ENCODE measurements at regions not wholly inside any gene's neighbourhood (a gene's known extent, or its start where the extent isn't known, plus 50 kb on each side); places are given as distances from the start of the nearest gene placed in this dataset.

DNA sequence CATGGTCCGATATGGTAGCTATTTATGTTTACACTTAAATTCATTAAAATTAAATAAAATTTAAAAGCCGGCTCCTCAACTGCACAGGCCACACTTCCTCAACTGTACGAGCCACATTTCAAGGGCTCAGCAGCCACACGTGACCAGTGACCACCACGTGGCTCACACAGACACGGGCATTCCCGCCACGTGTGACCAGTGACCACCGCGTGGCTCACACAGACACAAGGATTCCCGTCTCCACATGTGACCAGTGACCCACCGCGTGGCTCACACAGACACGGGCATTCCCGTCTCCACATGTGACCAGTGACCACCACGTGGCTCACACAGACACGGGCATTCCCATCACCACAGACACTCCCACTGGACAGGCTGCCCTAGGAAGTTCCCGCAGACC is 91.3 kb downstream of the PDGFA start:
- WGBS (ENCODE audit: insufficient coverage, insufficient replicate concordance, low lambda C conversion rate, missing lambda C conversion rate), result 71% methylated on average over 17 of the region's 18 CpGs
- no peaks in the 10 kb centered on the region for H3K79me2 ChIP-seq (ENCODE audit: control insufficient read depth, insufficient read depth, low read length)
- H2AFZ ChIP-seq (ENCODE audit: control insufficient read depth, low read depth, low read length), result no peak overlapping the region
- DNase-seq (ENCODE audit: low read depth, low spot score) (no peak), FAIRE-seq (no peak), ATAC-seq (no peak)
- no peaks in the 10 kb centered on the region for H3K36me3 ChIP-seq (ENCODE audit: control insufficient read depth in 2 of 2, insufficient read depth in 2 of 2, low read length in 1 of 2)
- no peaks in the 10 kb centered on the region for H3K4me1 ChIP-seq (ENCODE audit: control insufficient read depth, insufficient read depth, low read length)
- ChIA-PET RAD21 (ENCODE audit: unreplicated experiment) (no interaction called here), CTCF (no interaction called here), SMC1A (ENCODE audit: uncharacterized antibody, unreplicated experiment) (no interaction called here), POLR2A (no interaction called here)
- H3K4me3 ChIP-seq, result no peak overlapping the region
- no peak overlapping the region for H3K4me2 ChIP-seq (ENCODE audit: control insufficient read depth, insufficient read depth)
- intact Hi-C loops (cut with micrococcal nuclease; ENCODE audit: unreplicated experiment), result no loop called here
- H3K27me3 ChIP-seq (replicated peaks in 1 of 2; ENCODE audit: control insufficient read depth in 2 of 2, insufficient read depth in 2 of 2, low read length in 1 of 2), result no peaks in the 10 kb centered on the region
- no peaks in the 10 kb centered on the region for H4K20me1 ChIP-seq (ENCODE audit: control insufficient read depth, insufficient read depth)
- in situ Hi-C loops (cut with MboI), result no loop called here
- no peak overlapping the region for H3K27ac ChIP-seq (ENCODE audit: control insufficient read depth, insufficient read depth)
- no peaks in the 10 kb centered on the region; the same call in 2 of the 3 replicates for H3K9me3 ChIP-seq (replicated peaks; ENCODE audit: control insufficient read depth, insufficient read depth, low read length)
- no TSS peak for BruUV-seq (replicated peaks)
- no peak overlapping the region for H3K9ac ChIP-seq (ENCODE audit: control insufficient read depth, insufficient read depth, low read length)
- TF ChIP-seq ZNF622 (IDR thresholded peaks at IDR 0.05) (no peak), CBX3 (IDR thresholded peaks at IDR 0.05; ENCODE audit: borderline replicate concordance, low read depth) (no peak), PAX8 (IDR thresholded peaks at IDR 0.05) (no peak), NFYB (IDR thresholded peaks at IDR 0.05; ENCODE audit: insufficient read depth, low read depth, low read length) (no peak), POLR2AphosphoS5 (IDR thresholded peaks at IDR 0.05; ENCODE audit: low read length) (no peak), FOS (IDR thresholded peaks at IDR 0.05; ENCODE audit: borderline replicate concordance, extremely low read depth, insufficient read length) (no peak), SREBF2 (IDR thresholded peaks at IDR 0.05; ENCODE audit: low read length) (no peak), PAX5 (IDR thresholded peaks at IDR 0.05; ENCODE audit: borderline replicate concordance, low read depth, low read length) (no peak), MYB (IDR thresholded peaks at IDR 0.05; ENCODE audit: borderline replicate concordance, low read depth, low read length) (no peak), SUPT20H (IDR thresholded peaks at IDR 0.05; ENCODE audit: borderline replicate concordance, control insufficient read depth, low read depth, low read length) (no peak), CBX5 (IDR thresholded peaks at IDR 0.05; ENCODE audit: low read depth) (no peak), SIX5 (IDR thresholded peaks at IDR 0.05; ENCODE audit: low read depth, low read length, severe bottlenecking) (no peak)
- TF ChIP-seq, protein P1, sequence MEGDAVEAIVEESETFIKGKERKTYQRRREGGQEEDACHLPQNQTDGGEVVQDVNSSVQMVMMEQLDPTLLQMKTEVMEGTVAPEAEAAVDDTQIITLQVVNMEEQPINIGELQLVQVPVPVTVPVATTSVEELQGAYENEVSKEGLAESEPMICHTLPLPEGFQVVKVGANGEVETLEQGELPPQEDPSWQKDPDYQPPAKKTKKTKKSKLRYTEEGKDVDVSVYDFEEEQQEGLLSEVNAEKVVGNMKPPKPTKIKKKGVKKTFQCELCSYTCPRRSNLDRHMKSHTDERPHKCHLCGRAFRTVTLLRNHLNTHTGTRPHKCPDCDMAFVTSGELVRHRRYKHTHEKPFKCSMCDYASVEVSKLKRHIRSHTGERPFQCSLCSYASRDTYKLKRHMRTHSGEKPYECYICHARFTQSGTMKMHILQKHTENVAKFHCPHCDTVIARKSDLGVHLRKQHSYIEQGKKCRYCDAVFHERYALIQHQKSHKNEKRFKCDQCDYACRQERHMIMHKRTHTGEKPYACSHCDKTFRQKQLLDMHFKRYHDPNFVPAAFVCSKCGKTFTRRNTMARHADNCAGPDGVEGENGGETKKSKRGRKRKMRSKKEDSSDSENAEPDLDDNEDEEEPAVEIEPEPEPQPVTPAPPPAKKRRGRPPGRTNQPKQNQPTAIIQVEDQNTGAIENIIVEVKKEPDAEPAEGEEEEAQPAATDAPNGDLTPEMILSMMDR (IDR thresholded peaks at IDR 0.05 in 2 of 3, conservative IDR thresholded peaks at IDR 0.05 in 1 of 3; ENCODE audit: control insufficient read depth in 2 of 3, extremely low read depth in 1 of 3, insufficient read depth in 1 of 3, low read depth in 3 of 3, low read length in 3 of 3), result no peak
- TF ChIP-seq, protein P2, sequence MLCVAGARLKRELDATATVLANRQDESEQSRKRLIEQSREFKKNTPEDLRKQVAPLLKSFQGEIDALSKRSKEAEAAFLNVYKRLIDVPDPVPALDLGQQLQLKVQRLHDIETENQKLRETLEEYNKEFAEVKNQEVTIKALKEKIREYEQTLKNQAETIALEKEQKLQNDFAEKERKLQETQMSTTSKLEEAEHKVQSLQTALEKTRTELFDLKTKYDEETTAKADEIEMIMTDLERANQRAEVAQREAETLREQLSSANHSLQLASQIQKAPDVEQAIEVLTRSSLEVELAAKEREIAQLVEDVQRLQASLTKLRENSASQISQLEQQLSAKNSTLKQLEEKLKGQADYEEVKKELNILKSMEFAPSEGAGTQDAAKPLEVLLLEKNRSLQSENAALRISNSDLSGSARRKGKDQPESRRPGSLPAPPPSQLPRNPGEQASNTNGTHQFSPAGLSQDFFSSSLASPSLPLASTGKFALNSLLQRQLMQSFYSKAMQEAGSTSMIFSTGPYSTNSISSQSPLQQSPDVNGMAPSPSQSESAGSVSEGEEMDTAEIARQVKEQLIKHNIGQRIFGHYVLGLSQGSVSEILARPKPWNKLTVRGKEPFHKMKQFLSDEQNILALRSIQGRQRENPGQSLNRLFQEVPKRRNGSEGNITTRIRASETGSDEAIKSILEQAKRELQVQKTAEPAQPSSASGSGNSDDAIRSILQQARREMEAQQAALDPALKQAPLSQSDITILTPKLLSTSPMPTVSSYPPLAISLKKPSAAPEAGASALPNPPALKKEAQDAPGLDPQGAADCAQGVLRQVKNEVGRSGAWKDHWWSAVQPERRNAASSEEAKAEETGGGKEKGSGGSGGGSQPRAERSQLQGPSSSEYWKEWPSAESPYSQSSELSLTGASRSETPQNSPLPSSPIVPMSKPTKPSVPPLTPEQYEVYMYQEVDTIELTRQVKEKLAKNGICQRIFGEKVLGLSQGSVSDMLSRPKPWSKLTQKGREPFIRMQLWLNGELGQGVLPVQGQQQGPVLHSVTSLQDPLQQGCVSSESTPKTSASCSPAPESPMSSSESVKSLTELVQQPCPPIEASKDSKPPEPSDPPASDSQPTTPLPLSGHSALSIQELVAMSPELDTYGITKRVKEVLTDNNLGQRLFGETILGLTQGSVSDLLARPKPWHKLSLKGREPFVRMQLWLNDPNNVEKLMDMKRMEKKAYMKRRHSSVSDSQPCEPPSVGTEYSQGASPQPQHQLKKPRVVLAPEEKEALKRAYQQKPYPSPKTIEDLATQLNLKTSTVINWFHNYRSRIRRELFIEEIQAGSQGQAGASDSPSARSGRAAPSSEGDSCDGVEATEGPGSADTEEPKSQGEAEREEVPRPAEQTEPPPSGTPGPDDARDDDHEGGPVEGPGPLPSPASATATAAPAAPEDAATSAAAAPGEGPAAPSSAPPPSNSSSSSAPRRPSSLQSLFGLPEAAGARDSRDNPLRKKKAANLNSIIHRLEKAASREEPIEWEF (IDR thresholded peaks at IDR 0.05; ENCODE audit: insufficient replicate concordance, low read depth, low read length), result no peak
- TF ChIP-seq, protein P3, sequence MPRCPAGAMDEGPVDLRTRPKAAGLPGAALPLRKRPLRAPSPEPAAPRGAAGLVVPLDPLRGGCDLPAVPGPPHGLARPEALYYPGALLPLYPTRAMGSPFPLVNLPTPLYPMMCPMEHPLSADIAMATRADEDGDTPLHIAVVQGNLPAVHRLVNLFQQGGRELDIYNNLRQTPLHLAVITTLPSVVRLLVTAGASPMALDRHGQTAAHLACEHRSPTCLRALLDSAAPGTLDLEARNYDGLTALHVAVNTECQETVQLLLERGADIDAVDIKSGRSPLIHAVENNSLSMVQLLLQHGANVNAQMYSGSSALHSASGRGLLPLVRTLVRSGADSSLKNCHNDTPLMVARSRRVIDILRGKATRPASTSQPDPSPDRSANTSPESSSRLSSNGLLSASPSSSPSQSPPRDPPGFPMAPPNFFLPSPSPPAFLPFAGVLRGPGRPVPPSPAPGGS (IDR thresholded peaks at IDR 0.05; ENCODE audit: borderline replicate concordance, insufficient read depth, low read depth, low read length, poor library complexity, severe bottlenecking), result no peak
- TF ChIP-seq, protein P4, sequence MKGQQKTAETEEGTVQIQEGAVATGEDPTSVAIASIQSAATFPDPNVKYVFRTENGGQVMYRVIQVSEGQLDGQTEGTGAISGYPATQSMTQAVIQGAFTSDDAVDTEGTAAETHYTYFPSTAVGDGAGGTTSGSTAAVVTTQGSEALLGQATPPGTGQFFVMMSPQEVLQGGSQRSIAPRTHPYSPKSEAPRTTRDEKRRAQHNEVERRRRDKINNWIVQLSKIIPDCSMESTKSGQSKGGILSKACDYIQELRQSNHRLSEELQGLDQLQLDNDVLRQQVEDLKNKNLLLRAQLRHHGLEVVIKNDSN (IDR thresholded peaks at IDR 0.05; ENCODE audit: borderline replicate concordance, extremely low read length, insufficient read depth, low read depth, low read length), result no peak

Measured in GM12878 (cell line).